ENCODE measurements at regions not wholly inside any gene's neighbourhood (a gene's known extent, or its start where the extent isn't known, plus 50 kb on each side); places are given as distances from the start of the nearest gene placed in this dataset.
"Not testable (repeated sequence)": the region's sequence is repeated elsewhere in the genome, so short reads cannot be mapped to it uniquely, and the experiment has no call there.

DNA sequence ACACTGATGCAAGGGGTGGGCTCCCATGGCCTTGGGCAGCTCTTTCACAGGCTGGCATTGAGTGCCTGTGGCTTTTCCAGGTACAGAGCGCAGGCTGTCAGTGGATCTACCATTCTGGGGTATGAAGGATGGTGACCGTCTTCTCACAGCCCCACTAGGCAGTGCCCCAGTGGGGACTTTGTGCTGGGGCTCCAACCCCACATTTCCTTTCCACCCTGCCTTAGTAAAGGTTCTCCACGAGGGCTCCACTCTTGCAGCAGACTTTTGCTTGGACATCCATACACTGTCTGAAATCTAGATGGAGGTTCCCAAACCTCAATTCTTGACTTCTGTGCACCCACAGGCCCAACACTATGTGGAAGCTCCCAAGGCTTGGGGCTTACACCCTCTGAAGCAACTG is 107.9 kb upstream of the ECI2 start:
- in situ Hi-C loops (cut with MboI; ENCODE audit: low pct_unique_long_range_greater_than_20kb, low sequenced_read_pairs), result no loop called here

DNA sequence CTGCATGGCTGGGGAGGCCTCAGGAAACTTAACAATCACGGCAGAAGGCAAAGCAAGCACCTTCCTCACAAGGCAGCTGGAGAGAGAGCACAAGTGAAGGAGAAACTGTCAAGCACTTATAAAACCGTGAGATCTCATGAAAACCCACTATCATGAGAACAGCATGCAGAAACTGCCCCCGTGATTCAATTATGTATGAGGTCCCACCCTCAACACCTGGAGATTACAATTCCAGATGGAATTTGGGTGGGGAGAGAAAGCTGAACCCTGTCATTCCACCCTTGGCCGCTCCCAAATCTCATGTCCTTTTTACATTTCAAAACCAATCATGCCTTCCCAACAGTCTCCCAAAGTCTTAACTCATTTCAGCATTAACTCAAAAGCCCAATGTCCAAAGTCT is 107.2 kb upstream of the ECI2 start:
- in situ Hi-C loops (cut with MboI; ENCODE audit: low pct_unique_long_range_greater_than_20kb, low sequenced_read_pairs), result no loop called here
- DNase-seq, result no peak

More for the DNA sequence above, 107.9 kb upstream of the ECI2 start:
- DNase-seq, result no peak

DNA sequence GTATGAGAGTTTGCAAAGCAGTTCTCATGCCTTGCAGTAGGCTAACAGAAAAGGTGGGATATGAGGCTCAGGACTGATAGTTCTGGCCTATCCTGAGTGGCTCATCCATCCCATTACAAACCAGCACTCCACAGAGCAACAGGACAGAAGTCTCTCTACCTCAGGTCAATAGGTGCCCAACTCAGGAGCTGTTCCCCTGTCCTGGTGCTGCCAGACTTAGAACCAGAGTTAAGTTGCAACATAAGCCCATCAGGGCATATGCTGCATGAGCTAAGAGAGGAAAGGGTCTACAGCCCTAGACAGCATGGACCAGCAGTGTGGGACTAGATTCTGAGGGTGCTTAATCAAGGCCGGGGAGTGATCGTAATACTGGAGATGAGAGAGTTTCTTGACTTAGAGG is 104.8 kb upstream of the ECI2 start:
- in situ Hi-C loops (cut with MboI; ENCODE audit: low pct_unique_long_range_greater_than_20kb, low sequenced_read_pairs), result no loop called here
- DNase-seq, result no peak

DNA sequence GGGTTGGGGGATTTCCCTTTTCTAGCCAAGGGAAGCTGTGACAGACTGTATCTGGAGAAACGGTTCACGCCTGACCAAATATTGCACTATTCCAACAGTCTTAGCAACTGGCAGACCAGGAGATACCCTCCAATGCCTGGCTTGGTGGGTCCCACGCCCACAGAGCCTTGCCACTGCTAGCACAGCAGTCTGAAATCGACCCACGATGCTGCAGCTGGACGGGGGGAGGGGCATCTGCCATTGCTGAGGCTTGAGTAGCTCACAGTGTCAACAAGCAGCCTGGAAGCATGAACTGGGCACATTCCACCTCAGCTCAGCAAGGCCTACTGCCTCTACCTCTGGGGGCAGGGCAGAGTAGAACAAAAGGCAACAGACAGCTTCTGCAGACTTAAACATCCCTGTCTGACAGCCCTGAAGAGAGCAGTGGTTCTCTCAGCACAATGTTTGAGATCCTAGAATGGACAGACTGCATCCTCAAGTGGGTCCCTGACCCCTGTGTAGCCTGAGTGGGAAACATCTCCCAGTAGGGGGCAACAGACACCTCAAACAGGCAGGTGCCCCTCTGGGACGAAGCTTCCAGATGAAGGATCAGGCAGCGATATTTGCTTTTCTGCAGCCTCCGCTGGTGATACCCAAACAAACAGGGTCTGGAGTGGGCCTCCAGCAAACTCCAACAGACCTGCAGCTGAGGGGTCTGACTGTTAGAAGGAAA is 89.9 kb upstream of the ECI2 start:
- DNase-seq, result peak; percentile 6
- in situ Hi-C loops (cut with MboI; ENCODE audit: low pct_unique_long_range_greater_than_20kb, low sequenced_read_pairs), result no loop called here

DNA sequence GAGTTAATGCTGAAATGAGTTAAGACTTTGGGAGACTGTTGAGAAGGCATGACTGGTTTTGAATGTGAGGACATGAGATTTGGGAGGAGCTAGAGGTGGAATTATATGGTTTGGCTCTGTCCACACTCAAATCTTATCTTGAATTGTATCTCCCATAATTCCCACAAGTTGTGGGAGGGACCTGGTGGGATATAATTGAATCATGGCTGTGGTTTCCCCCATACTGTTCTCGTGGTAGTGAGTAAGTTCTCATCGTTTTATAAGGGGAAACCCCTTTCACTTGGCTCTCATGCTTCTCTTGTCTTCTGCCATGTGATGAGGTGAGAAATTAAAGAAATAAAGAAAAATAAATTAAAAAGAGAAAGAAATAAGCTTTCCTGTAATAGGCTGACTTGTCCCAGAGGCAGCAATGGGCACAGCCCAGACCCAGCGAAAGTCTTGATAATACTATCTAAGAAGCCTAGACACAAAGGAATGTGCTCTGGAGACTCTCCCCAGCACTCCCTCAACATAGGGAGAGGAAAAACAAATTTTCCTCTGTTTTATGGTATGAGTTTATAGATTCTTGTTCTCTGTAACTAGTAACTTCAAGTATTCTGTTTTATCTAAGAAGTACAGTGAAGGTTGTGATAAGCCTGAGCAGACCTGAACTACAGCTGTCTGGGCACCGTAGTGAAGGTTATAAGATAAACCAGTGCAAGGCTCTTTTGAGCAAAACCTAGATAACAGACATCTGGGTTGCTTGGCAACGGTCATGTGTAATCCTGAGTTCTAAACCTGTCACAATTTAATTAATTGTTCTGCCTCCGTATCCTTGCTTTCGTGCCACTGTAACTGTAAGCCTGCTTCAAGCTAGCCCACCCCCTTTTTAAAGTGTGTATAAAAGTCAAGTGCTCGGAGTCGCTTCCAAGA is 88.9 kb upstream of the ECI2 start:
- in situ Hi-C loops (cut with MboI; ENCODE audit: low pct_unique_long_range_greater_than_20kb, low sequenced_read_pairs), result no loop called here
- peak; percentile 6 for DNase-seq

DNA sequence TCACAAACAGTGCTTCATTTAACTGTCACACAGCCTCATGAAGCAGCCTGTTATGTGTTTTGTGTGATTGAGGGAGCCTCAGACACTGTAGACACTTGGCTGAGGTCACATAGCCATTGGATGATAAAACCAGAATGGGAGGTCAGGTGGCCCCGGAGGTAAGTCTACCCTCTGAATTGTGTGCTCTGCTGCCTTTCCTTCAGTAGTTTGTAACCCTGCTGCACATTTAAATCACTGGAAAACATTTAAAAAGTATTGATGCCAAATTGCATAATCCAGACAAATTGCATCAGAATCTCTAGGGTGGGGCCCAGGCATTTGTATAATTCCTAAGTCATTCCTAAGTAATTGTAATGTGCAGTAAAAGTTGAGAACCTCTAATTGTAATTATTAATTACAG is 85.2 kb upstream of the ECI2 start:
- DNase-seq, result no peak
- in situ Hi-C loops (cut with MboI; ENCODE audit: low pct_unique_long_range_greater_than_20kb, low sequenced_read_pairs), result no loop called here

DNA sequence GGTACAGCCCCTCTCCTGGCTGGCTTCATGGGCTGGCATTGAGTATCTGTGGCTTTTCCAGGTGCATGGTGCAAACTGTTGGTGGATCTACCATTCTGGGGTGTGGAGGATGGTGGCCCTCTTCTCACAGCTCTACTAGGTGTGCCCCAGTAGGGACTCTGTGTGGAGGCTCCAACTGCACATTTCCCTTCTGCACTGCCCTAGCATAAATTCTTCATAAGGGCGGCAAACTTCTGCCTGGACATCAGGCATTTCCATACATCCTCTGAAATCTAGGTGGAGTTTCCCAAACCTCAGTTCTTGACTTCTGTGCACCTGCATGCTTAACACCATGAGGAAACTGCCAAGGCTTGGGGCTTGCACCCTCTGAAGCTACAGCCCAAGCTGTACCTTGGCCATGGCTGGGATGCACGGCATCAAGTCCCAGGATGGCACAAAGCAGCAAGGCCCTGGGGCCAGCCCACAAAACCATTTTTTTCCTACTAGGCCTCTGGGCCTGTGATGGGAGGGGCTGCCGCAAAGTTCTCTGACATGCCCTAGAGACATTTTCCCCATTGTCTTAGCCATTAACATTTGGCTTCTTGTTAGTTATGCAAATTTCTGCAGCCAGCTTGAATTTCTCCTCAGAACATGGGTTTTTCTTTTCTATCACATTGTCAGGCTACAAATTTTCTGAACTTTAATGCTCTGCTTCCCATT is 83.4 kb upstream of the ECI2 start:
- in situ Hi-C loops (cut with MboI; ENCODE audit: low pct_unique_long_range_greater_than_20kb, low sequenced_read_pairs); DNase-seq: not testable (repeated sequence)

DNA sequence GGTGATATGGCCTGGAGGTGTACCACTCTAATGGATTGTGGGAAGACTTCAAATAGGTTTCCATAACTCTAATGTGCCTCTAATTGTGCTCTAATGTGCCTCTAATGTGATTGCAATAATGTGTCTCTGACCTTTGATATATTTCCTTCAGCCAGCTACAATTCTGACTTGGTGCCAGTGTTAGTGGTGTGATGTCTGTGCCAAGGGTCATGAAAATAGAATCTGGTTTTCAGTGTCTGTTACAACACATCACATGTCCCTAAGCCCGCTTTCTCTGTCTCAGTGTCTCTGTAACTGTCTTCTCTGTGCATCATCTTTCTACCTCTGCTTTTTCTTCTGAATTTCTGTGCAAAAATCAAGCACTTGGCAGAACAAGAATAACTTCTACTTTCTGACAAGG is 77.2 kb upstream of the ECI2 start:
- no peak for DNase-seq
- in situ Hi-C loops (cut with MboI; ENCODE audit: low pct_unique_long_range_greater_than_20kb, low sequenced_read_pairs), result no loop called here

DNA sequence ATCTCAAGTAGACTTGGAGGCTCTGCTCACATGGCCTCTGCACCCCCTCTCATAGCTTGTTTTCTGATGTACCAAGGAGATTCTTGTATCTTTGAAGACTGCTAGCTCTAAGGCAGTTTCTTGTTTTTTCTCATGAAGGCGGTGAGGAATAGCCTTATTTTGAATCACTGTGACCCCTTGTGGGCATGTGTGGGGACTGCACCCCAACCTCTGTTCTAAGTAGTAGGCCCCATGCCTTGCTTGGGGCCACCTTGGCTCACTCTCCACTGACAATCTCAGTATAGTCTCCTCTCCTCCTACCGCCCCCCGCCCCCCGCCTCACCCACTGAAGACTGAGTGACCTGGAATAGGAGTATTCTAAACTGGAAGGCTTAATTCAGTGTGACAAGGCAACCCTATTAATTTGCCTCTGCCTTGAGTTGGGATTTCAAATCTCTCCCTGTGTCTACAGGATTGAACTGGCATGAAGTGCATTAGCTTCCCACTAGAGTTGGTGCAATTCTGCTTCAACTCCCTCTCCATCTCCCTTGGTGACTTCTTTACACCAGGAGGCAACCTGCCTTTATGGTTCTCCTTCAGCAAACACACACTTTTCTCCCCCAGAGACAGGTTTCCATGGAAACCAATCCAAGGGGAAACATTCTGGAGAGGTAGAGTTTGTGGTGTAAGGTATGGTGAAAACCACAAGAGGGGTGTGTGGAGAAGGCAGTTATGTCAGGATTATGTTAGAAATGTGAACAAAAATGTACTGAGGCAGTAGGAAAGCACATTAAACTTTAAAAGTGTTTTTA is 75.4 kb upstream of the ECI2 start:
- DNase-seq, result peak; percentile 71
- in situ Hi-C loops (cut with MboI; ENCODE audit: low pct_unique_long_range_greater_than_20kb, low sequenced_read_pairs), result no loop called here

DNA sequence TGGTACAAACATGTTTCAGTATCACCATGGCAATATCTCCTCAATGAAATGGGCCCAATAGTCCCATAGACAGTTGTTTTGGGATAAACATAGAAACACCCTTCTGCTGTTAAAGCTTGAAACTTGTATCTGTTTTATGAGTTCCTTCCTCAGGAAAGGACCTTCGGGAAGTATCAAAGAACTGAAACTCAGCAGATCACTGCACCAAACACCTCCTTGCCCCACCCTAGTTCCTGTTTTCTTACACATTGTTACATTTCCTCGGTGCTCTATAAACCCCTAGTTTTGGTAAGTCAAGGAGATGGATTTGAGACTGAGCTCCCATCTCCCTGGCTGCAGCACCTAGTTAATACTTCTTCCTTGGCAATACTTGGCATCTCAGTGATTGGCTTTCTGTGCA is 73.8 kb upstream of the ECI2 start:
- in situ Hi-C loops (cut with MboI; ENCODE audit: low pct_unique_long_range_greater_than_20kb, low sequenced_read_pairs), result no loop called here
- peak; percentile 31 for DNase-seq

DNA sequence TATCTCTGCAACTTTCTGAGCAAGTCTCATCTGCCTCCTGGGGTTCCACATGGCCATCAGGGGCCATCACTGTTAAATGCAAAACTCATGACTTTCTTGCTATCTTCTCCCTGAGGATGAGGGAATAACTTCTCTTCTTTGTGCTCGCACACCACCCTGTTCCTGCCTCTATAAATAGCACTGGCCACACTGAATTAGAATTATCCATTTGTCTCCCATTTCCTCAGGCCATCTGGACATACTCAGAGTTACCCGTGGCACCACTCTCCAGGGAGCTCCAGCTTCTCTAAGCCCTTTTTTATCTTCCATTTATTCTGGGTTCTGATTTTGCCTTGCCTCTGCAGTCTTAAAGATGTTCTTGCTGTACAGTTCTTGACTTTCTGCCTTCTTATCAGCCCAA is 72.8 kb upstream of the ECI2 start:
- no peak for DNase-seq
- in situ Hi-C loops (cut with MboI; ENCODE audit: low pct_unique_long_range_greater_than_20kb, low sequenced_read_pairs), result no loop called here

DNA sequence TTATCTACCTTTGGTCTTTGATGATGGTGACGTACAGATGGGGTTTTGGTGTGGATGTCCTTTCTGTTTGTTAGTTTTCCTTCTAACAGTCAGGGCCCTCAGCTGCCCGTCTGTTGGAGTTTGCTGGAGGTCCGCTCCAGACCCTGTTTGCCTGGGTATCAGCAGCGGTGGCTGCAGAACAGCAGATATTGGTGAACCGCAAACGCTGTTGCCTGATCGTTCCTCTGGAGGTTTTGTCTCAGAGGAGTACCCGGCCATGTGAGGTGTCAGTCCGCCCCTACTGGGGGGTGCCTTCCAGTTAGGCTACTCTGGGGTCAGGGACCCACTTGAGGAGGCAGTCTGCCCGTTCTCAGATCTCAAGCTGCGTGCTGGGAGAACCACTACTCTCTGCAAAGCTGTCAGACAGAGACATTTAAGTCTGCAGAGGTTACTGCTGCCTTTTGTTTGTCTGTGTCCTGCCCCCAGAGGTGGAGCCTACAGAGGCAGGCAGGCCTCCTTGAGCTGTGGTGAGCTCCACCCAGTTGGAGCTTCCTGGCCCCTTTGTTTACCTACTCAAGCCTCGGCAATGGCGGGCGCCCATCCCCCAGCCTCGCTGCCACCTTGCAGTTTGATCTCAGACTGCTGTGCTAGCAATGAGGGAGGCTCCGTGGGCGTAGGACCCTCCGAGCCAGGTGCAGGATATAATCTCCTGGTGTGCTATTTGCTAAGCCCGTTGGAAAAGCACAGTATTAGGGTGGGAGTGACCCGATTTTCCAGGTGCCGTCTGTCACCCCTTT is 68.5 kb upstream of the ECI2 start:
- in situ Hi-C loops (cut with MboI; ENCODE audit: low pct_unique_long_range_greater_than_20kb, low sequenced_read_pairs); DNase-seq: not testable (repeated sequence)

DNA sequence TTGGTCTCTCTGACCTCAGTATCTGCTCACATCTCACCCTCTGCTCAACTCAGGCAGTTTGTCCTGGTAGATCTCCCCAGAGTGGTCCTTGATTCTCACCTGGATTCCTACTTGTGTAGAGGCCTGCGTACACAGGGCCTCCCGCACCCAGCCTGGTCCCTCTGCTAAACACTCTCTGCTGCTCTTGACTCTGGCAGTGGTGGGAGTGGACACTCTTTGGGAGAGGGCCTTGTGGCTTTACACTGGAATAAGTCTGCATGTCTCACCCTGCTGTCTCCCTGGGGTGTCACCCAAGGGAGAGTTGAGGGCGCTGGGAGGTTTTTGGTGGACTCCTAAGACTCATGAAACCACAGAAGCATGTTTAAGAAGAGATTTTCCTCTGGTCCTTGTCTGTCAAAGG is 57.3 kb upstream of the ECI2 start:
- in situ Hi-C loops (cut with MboI; ENCODE audit: low pct_unique_long_range_greater_than_20kb, low sequenced_read_pairs), result no loop called here
- DNase-seq, result no peak

DNA sequence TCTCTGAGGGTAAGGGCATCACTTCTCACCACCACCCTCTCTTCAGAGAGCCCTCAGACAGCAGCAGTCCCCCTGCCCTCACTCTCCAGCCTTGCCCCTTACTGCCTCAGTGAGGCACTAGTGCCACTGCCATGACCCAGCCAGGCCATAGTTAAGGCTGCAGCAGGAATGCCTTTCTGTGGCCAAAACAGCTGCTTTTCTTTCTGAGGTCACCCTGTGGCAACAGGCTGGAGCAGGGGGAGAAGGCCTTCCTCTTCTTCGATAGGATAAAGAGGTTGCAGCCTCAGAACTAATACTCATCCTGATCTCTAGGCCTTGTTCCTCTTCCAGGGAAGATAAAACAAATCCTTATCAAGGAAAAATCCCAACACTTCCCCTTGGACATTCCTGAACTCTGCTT is 56.8 kb upstream of the ECI2 start:
- no peak for DNase-seq
- in situ Hi-C loops (cut with MboI; ENCODE audit: low pct_unique_long_range_greater_than_20kb, low sequenced_read_pairs), result no loop called here

DNA sequence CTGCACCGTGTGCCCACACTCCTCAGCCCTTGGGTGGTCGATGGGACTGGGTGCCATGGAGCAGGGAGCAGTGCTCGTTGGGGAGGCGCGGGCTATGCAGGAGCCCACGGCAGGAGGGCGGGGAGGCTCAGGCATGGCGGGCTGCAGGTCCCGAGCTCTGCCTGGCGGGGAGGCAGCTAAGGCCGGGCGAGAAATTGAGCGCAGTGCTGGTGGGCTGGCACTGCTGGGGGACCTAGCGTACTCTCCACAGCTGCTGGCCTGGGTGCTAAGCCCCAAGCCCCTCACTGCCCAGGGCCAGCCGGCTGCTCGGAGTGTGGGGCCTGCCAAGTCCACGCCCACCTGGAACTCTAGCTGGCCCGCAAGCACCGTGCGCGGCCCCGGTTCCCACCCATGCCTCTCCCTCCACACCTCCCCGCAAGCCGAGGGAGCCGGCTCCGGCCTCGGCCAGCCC is 55.9 kb upstream of the ECI2 start:
- in situ Hi-C loops (cut with MboI; ENCODE audit: low pct_unique_long_range_greater_than_20kb, low sequenced_read_pairs), result no loop called here
- no peak for DNase-seq

DNA sequence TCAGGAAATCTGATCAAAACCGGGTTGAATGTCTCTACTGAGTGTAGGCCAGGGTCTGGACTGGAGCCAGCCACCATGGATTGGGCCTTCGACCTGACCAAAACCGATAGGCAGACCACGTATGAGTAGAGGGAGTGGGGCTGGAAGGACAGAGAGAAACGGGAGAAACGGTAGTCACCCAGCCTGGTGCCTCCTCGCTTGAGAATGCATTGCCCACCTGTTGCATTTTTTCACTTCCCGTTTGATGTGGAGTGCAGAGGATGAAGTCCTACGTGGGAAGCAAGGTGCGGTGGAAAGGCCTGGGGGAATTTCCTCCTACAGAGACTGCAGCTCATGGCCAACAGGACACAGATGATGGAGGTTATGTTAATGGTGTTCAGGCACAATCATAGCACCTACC is 53.9 kb upstream of the ECI2 start:
- no peak for DNase-seq
- in situ Hi-C loops (cut with MboI; ENCODE audit: low pct_unique_long_range_greater_than_20kb, low sequenced_read_pairs), result no loop called here

DNA sequence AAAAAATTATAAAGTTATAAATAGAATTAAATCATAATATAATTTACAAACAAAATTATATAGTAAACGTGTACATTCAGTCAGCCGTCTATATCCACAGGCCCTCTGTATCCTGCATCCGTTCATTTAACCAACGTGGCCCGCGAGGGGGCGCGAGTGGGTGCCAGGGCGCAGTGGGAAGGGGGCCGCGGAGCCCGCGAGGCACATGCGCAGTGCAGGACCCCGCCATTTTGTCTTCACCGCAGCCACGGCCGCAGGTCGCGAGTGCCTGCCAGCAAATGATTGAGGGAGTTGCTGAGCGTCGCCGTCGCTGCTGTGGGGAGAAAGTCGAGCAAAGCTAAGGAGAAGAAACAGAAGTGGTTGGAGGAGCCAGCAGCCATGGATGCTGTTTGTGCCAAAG is 53.4 kb upstream of the ECI2 start:
- no peak for DNase-seq
- in situ Hi-C loops (cut with MboI; ENCODE audit: low pct_unique_long_range_greater_than_20kb, low sequenced_read_pairs), result no loop called here

DNA sequence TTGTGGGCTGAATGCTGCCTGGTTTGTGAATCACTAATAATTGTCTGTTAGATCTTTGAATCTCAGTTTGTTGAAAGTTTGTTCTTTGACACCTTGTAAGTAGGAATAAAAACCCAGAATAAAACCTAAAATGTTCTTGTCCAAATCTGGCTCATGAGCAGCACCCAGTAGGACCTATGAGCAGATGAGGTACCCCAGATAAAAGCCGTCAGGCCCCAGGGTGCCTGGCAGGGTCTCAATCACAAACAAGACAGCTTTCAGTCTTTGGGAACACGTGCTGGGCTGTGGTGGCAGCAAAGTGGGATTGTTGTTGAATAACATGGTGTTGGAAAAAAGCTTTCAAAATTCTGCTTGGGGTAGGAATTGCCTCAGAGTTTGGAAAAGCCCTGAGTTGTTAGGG is 52.1 kb upstream of the ECI2 start:
- DNase-seq, result no peak
- in situ Hi-C loops (cut with MboI; ENCODE audit: low pct_unique_long_range_greater_than_20kb, low sequenced_read_pairs), result no loop called here

DNA sequence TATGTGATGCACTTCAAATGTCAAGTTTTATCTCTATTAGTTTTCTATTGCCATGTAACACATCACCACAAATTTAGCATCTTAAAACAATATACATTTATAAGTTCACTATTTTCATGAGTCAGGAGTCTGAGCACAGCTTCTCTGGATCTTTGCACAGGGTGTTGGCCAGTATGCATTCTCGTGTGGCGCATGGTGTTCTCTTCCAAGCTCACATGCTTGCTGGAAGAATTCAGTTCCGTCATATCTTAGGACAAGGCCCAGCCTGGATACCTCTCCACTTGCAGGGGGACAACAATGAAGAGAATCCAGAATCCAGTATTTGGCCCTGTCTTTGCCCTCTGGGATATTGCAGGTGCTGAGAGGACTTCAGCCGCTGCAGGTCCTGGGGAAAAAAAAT is 51.0 kb upstream of the ECI2 start:
- DNase-seq, result no peak
- in situ Hi-C loops (cut with MboI; ENCODE audit: low pct_unique_long_range_greater_than_20kb, low sequenced_read_pairs), result no loop called here

Data from KBM-7 (cell line).